Heart left ventricle (tissue), 16 donors: ENCODE measurements at regions not wholly inside any gene's neighbourhood (a gene's known extent, or its start where the extent isn't known, plus 50 kb on each side); places are given as distances from the start of the nearest gene placed in this dataset.

Experiments used
- ATAC-seq, 4 donors: fragments of 200-7000 bp; cut with Tn5 transposase; one replicate each; pipeline ENCODE4 v1.9.1; 2020 to 2022; ENCODE audit warnings: moderate library complexity in 4 of 4, mild to moderate bottlenecking in 3 of 4, moderate number of reproducible peaks in 1 of 4
- DNase-seq, 5 donors: peaks; one replicate each; pipeline ENCODE4 v3.0.0-alpha.2; 2020
- H3K27ac ChIP-seq, 12 donors: fragments of 200-600 bp; sonication (generic) in 4 of 12; one replicate each; pipeline versions ENCODE4 v1.5.0 to v1.8.0; 2016 to 2022; ENCODE audit warnings: mild to moderate bottlenecking in 2 of 12
- H3K27me3 ChIP-seq, 9 donors: fragments of 200-600 bp; sonication (generic) in 2 of 9; one replicate each; pipeline versions ENCODE4 v1.5.1 to v1.8.0; 2016 to 2022; ENCODE audit warnings: mild to moderate bottlenecking in 3 of 9
- H3K36me3 ChIP-seq, 9 donors: fragments of 200-600 bp; sonication (generic) in 2 of 9; one replicate each; pipeline versions ENCODE4 v1.5.0 to v1.8.0; 2018 to 2022; ENCODE audit warnings: mild to moderate bottlenecking in 2 of 9
- H3K4me1 ChIP-seq, 12 donors: fragments of 200-600 bp; sonication (generic) in 4 of 12; one replicate each; pipeline versions ENCODE4 v1.5.0 to v1.8.0; 2016 to 2022; ENCODE audit warnings: mild to moderate bottlenecking in 3 of 12
- H3K4me3 ChIP-seq, 12 donors: fragments of 200-600 bp; sonication (generic) in 4 of 12; one replicate each; pipeline versions ENCODE4 v1.5.0 to v1.8.0; 2017 to 2022; ENCODE audit warnings: mild to moderate bottlenecking in 9 of 12, moderate library complexity in 4 of 12
- H3K9me3 ChIP-seq, 12 donors: fragments of 200-600 bp; sonication (generic) in 4 of 12; one replicate each; pipeline versions ENCODE4 v1.5.0 to v1.8.0; 2016 to 2022; ENCODE audit warnings: mild to moderate bottlenecking in 1 of 12
- CTCF ChIP-seq, 12 donors: fragments of 200-600 bp; sonication (generic) in 4 of 12; IDR thresholded peaks; one replicate each; pipeline versions ENCODE4 v1.5.0 to v1.8.0; 2018 to 2022; ENCODE audit warnings: antibody characterized with exemption in 12 of 12, mild to moderate bottlenecking in 5 of 12
- POLR2A ChIP-seq, 2 donors: fragments of 450-650 bp; IDR thresholded peaks; one replicate each; pipeline ENCODE4 v1.6.1; 2017; ENCODE audit warnings: antibody characterized with exemption in 2 of 2, mild to moderate bottlenecking in 2 of 2, moderate library complexity in 2 of 2
- WGBS, 4 donors: extraction: QIAGEN DNeasy Blood & Tissue Kit in 2 of 4; methylation state at CpG; one replicate each; pipeline versions ENCODE4 v1.1.5 to v1.1.7; 2013 to 2018; 5-methylcytosine and 5-hydroxymethylcytosine counted together
- intact Hi-C, 10 donors: fragments of 100-400 bp; cut with DNase I; formaldehyde crosslinking; loops; one replicate each; pipeline versions ENCODE4 v1.11.1 to v1.14.2; 2022
- donor health status: ischemic (EF 13 %, LVEDD 7.1; RV severe dilation, severe dysfunction).
- donor health status: healthy with polysubstance abuse.
- donor health status: DM: no; HTN: yes; CAD: no.
- donor health status: DM: no; HTN: no; CAD: no.
- donor health status: ischemic (EF 25% LVEDD 6.9; RV normal size, moderate dysfunction).
- donor health status: ischemic (EF 25% LVEDD 5.7; RV mildly dilated, moderate dysfunction).
- donor health status: healthy.
- donor health status: DM: yes; HTN: yes; CAD: no.
- donor health status: ischemic (EF 35%, LVEDD 5.7; RV mildly dilated, moderate dysfunction).
- donor health status: nonischemic (EF 11% LVEDD 7.7; RV severe dilation, severe dysfunction).
- donor health status: DM: yes; HTN: yes; CAD: no.
- donor health status: PGD.
- donor health status: ischemic (EF 29% LVEDD 5.4; RV normal size, mild dysfunction).
- donor health status: nonischemic (EF 23%, LVEDD 6.1; RV moderate dilation, normal function).

DNA sequence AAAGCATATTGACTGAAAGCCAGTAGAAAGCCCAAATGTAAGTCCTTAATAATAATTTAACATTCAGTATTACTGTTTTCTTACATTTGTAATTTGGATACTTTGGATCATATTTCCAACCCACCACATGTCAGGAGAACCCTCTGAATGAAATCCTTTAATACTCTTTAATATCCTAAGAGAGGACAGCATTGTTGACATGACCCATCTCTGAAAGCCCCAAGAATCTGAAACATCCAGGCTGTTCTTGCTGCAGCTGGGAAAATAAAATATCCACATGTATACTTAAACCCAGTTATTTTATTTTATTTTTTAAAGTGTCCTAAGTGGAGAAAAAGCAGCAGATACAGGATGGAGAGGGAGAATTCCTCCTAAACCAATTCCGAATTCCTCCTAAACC lies 130.8 kb upstream of the RIPOR2 start:
- Histone ChIP-seq H3K27me3 (no peaks in the 10 kb centered on the region), H3K4me1 (peaks cover 0 to 14% (median 2%) of the 10 kb centered on the region in 12 donors), H3K27ac (no peak overlapping the region), H3K9me3 (no peaks in the 10 kb centered on the region), H3K36me3 (no peaks in the 10 kb centered on the region), H3K4me3 (no peak overlapping the region)
- DNase-seq (no peak), ATAC-seq (no peak)
- TF ChIP-seq POLR2A (IDR thresholded peaks at IDR 0.05): no peak
- no peak for TF ChIP-seq CTCF (IDR thresholded peaks at IDR 0.05)
- WGBS, 4 donors: 84 to 91% (median 87%) methylated on average over 1 of the region's 1 CpG
- intact Hi-C loops: loop anchor here in 5 of 10 donors (5.0 to 10.0 kb wide), 4 partner anchors 62 to 484 kb away; no protein-coding TSS in a partner anchor

DNA sequence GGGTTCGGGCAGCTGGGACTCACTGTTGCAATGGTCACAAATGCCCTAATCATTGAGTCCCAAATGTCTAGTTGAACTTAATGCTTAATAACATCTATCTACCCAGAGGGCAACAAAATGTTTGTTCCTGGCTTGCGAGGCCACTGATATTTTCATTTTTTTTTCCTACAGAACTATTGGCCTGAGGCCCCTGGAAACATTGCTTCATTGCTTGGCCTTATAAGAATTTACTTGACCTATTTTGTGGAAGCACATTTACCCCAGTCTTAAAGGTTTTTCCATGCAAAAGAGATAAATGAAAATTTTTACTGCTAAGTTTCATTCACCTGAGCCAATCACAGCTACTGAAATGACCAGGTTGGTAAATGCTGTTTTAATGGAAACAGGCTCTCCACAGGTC lies 133.1 kb upstream of the RIPOR2 start:
- Histone ChIP-seq H3K4me1 (peaks cover 0 to 6% (median 0%) of the 10 kb centered on the region in 12 donors), H3K27me3 (no peaks in the 10 kb centered on the region), H3K36me3 (no peaks in the 10 kb centered on the region), H3K27ac (no peak overlapping the region), H3K9me3 (peaks cover 0 to 6% (median 0%) of the 10 kb centered on the region in 12 donors), H3K4me3 (no peak overlapping the region)
- ATAC-seq: no peak
- 78 to 92% (median 88%) methylated on average over 2 of the region's 2 CpGs for WGBS, 4 donors
- DNase-seq: no peak
- TF ChIP-seq POLR2A (IDR thresholded peaks at IDR 0.05) (no peak), CTCF (IDR thresholded peaks at IDR 0.05) (no peak)
- intact Hi-C loops: loop anchor here in 5 of 10 donors (5.0 to 10.0 kb wide), 4 partner anchors 64 to 487 kb away; no protein-coding TSS in a partner anchor

DNA sequence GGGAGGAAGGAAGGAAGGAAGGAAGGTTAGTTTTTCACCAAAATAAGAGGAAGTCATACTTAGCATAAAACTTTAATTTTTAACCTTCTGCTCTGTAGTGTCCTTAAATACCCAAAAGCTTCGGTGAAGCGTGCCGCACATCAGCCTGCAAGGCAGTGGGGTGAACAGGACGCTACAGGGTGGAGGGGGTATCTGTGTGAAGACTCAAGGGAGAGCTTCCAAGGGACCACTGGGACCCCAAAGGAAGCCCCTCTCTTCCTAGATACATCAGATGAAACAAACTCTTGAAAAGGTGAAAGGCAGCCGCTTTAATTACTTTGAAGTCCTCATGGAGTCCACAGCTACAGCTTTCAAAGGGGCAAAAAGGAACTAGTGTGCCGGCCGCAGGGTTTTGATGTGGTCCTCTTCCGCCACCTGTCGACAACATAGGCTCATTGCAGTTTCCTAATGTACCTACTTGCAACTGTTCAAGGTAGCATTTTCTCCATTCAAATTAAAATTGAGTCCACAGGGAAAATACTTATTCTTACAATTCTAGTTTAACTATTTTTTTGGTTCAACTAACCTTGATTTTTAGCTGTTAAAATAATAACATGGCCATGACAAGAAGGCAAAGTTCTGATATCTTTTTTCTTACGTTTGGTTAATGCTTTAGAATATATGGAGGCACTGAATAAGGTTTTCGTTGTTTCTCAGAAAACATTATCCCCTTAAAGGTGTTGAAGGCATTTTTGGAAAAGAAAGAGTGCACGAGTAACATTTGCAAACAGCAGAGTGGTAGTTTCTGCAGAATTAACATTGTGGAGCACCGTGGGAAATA lies 135.0 kb upstream of the RIPOR2 start:
- 38 to 46% (median 40%) methylated on average over 13 of the region's 13 CpGs for WGBS, 4 donors
- Histone ChIP-seq H3K27ac (peak overlapping the region in 3 of 12 donors; percentile 31 to 58 (median 42)), H3K36me3 (no peaks in the 10 kb centered on the region), H3K27me3 (no peaks in the 10 kb centered on the region), H3K4me3 (peak overlapping the region in 1 of 12 donors; percentile 20), H3K9me3 (peaks cover 0 to 6% (median 0%) of the 10 kb centered on the region in 12 donors), H3K4me1 (peaks cover 0 to 6% (median 0%) of the 10 kb centered on the region in 12 donors)
- TF ChIP-seq POLR2A (IDR thresholded peaks at IDR 0.05) (no peak), CTCF (IDR thresholded peaks at IDR 0.05) (peak; percentile 87 to 96 (median 94))
- DNase-seq: peak; percentile 73 to 78 (median 76)
- peak in 3 of 4 donors; percentile 87 to 88 (median 87) for ATAC-seq
- intact Hi-C loops: loop anchor here in 9 of 10 donors (1.0 to 10.0 kb wide), 9 partner anchors 78 to 490 kb away; no protein-coding TSS in a partner anchor

GRCh38 chr6:25078141-25078540 lies 142.4 kb upstream of the RIPOR2 start:
- intact Hi-C loops: loop anchor here in 2 of 10 donors (5.0 to 10.0 kb wide), 2 partner anchors 353 to 491 kb away; no protein-coding TSS in a partner anchor
- H3K27me3 ChIP-seq: no peaks in the 10 kb centered on the region
- H3K4me3 ChIP-seq: no peak overlapping the region
- DNase-seq: no peak
- no peak overlapping the region for H3K27ac ChIP-seq
- ATAC-seq: no peak
- H3K36me3 ChIP-seq: peaks cover 0 to 26% (median 3%) of the 10 kb centered on the region in 9 donors
- peaks cover 0 to 2% (median 0%) of the 10 kb centered on the region in 12 donors for H3K9me3 ChIP-seq
- WGBS, 4 donors: 92 to 96% (median 92%) methylated on average over 1 of the region's 1 CpG
- no peak for TF ChIP-seq CTCF (IDR thresholded peaks at IDR 0.05)
- no peak for TF ChIP-seq POLR2A (IDR thresholded peaks at IDR 0.05)
- peaks cover 0 to 6% (median 0%) of the 10 kb centered on the region in 12 donors for H3K4me1 ChIP-seq
